ENCODE measurements at regions not wholly inside any gene's neighbourhood (a gene's known extent, or its start where the extent isn't known, plus 50 kb on each side); places are given as distances from the start of the nearest gene placed in this dataset.

- TF ChIP-seq CTCF (conservative IDR thresholded peaks at IDR 0.05; ENCODE audit: low read depth, low read length) = no peak
- no peak for TF ChIP-seq EZH2phosphoT487 (IDR thresholded peaks at IDR 0.05; ENCODE audit: borderline replicate concordance, low read length)
Measured at GRCh38 chr9:106035806-106036205, 341.5 kb downstream of the TMEM38B start.
